HepG2 (cell line): ENCODE measurements at regions not wholly inside any gene's neighbourhood (a gene's known extent, or its start where the extent isn't known, plus 50 kb on each side); places are given as distances from the start of the nearest gene placed in this dataset.

Experiments used
- DPF2 ChIP-seq: sonication (generic); formaldehyde crosslinking; IDR thresholded peaks from 2 replicates; pipeline ENCODE4 v1.4.0; 2020; ENCODE audit warnings: mild to moderate bottlenecking, low read depth, missing genetic modification reagents, borderline replicate concordance
- ERF ChIP-seq: IDR thresholded peaks from 2 replicates; pipeline ENCODE4 v1.6.1; 2018; ENCODE audit warnings: missing biosample characterization, missing genetic modification reagents
- HNRNPUL1 ChIP-seq: fragments of 200-400 bp; formaldehyde crosslinking; IDR thresholded peaks from 2 replicates; pipeline ENCODE4 v1.6.1; 2017; ENCODE audit warnings: low read depth, mild to moderate bottlenecking, low read length, moderate library complexity
- IKZF1 ChIP-seq: fragments of 450-650 bp; IDR thresholded peaks from 2 replicates; pipeline ENCODE4 v1.7.1; 2016
- JDP2 ChIP-seq: sonication (generic); formaldehyde crosslinking; IDR thresholded peaks from 2 replicates; pipeline ENCODE4 v1.8.1; 2022; ENCODE audit warnings: missing genetic modification reagents, borderline replicate concordance
- JUND ChIP-seq: sonication (generic); formaldehyde crosslinking; IDR thresholded peaks from 2 replicates; pipeline ENCODE4 v1.8.0; 2022; ENCODE audit warnings: mild to moderate bottlenecking, missing genetic modification reagents
- KDM6A ChIP-seq: IDR thresholded peaks from 2 replicates; pipeline ENCODE4 v1.6.1; 2016; ENCODE audit warnings: low read depth
- MEIS1 ChIP-seq: sonication (generic); formaldehyde crosslinking; IDR thresholded peaks from 2 replicates; pipeline ENCODE4 v1.9.0; 2021; ENCODE audit warnings: mild to moderate bottlenecking, missing genetic modification reagents, moderate library complexity, borderline replicate concordance
- MXI1 ChIP-seq: IDR thresholded peaks from 3 replicates; pipeline ENCODE4 v1.6.1; 2012; ENCODE audit warnings: low read depth, low read length, inconsistent platforms, borderline replicate concordance
- NFE2 ChIP-seq: sonication (generic); formaldehyde crosslinking; IDR thresholded peaks from 2 replicates; pipeline ENCODE4 v1.4.0; 2020; ENCODE audit warnings: missing genetic modification reagents
- NFKB2 ChIP-seq: sonication (generic); formaldehyde crosslinking; IDR thresholded peaks from 2 replicates; pipeline ENCODE4 v1.4.0; 2020; ENCODE audit warnings: missing genetic modification reagents, borderline replicate concordance
- NR2F1 ChIP-seq, 2 experiments: fragments of 450-650 bp in 1 of 2; formaldehyde crosslinking in 1 of 2; IDR thresholded peaks; 2 replicates each; pipeline versions ENCODE4 v1.5.0 to v1.6.1; 2016 to 2020; ENCODE audit warnings: mild to moderate bottlenecking in 1 of 2, missing compliant biosample characterization in 1 of 2, missing genetic modification reagents in 1 of 2, moderate library complexity in 1 of 2
- PHF5A ChIP-seq: IDR thresholded peaks from one replicate; pipeline ENCODE4 v1.6.1; 2018; ENCODE audit warnings: low read depth, missing genetic modification reagents; ENCODE audit not compliant: unreplicated experiment
- SALL1 ChIP-seq: sonication (generic); formaldehyde crosslinking; IDR thresholded peaks from 2 replicates; pipeline ENCODE4 v1.8.0; 2022; ENCODE audit warnings: mild to moderate bottlenecking, missing genetic modification reagents
- SATB2 ChIP-seq: sonication (generic); formaldehyde crosslinking; IDR thresholded peaks from 2 replicates; pipeline ENCODE4 v1.5.0; 2020; ENCODE audit warnings: missing genetic modification reagents
- SKI ChIP-seq: fragments of 450-650 bp; IDR thresholded peaks from one replicate; pipeline ENCODE4 v1.6.1; 2018; ENCODE audit warnings: mild to moderate bottlenecking; ENCODE audit not compliant: partially characterized antibody
- SSRP1 ChIP-seq: IDR thresholded peaks from 2 replicates; pipeline ENCODE4 v1.6.1; 2016; ENCODE audit warnings: control low read depth
- ZNF230 ChIP-seq: sonication (generic); formaldehyde crosslinking; IDR thresholded peaks from 2 replicates; pipeline ENCODE4 v1.4.0; 2020; ENCODE audit warnings: mild to moderate bottlenecking, missing genetic modification reagents
- ZNF331 ChIP-seq: sonication (generic); formaldehyde crosslinking; IDR thresholded peaks from 2 replicates; pipeline ENCODE4 v1.4.0; 2020; ENCODE audit warnings: missing genetic modification reagents
- ZNF451 ChIP-seq: sonication (generic); formaldehyde crosslinking; IDR thresholded peaks from 2 replicates; pipeline ENCODE4 v1.5.0; 2020; ENCODE audit warnings: mild to moderate bottlenecking, missing genetic modification reagents
- ZNF564 ChIP-seq: sonication (generic); formaldehyde crosslinking; IDR thresholded peaks from 2 replicates; pipeline ENCODE4 v1.8.1; 2023; ENCODE audit warnings: mild to moderate bottlenecking, missing genetic modification reagents
- ZNF781 ChIP-seq: sonication (generic); formaldehyde crosslinking; IDR thresholded peaks from 2 replicates; pipeline ENCODE4 v1.5.1; 2020; ENCODE audit warnings: borderline replicate concordance, mild to moderate bottlenecking, missing genetic modification reagents; ENCODE audit errors: not compliant biosample characterization
- TF ChIP-seq, protein P1 (sequence below): sonication (generic); formaldehyde crosslinking; IDR thresholded peaks from 2 replicates; pipeline ENCODE4 v1.8.1; 2023; ENCODE audit warnings: missing genetic modification reagents, mild to moderate bottlenecking, borderline replicate concordance
- TF ChIP-seq, protein P2 (sequence below): sonication (generic); formaldehyde crosslinking; IDR thresholded peaks from 2 replicates; pipeline ENCODE4 v1.4.0; 2020; ENCODE audit warnings: low read depth, mild to moderate bottlenecking, missing genetic modification reagents
- TF ChIP-seq, protein P3 (sequence below): sonication (generic); formaldehyde crosslinking; IDR thresholded peaks from 2 replicates; pipeline ENCODE4 v1.8.0; 2022; ENCODE audit warnings: mild to moderate bottlenecking, missing genetic modification reagents, borderline replicate concordance
- TF ChIP-seq, protein P4 (sequence below): sonication (generic); formaldehyde crosslinking; IDR thresholded peaks from 2 replicates; pipeline ENCODE4 v1.5.0; 2020; ENCODE audit warnings: missing genetic modification reagents
- TF ChIP-seq, protein P5 (sequence below): sonication (generic); formaldehyde crosslinking; IDR thresholded peaks from 2 replicates; pipeline ENCODE4 v1.5.1; 2020; ENCODE audit warnings: missing genetic modification reagents, mild to moderate bottlenecking, borderline replicate concordance

DNA sequence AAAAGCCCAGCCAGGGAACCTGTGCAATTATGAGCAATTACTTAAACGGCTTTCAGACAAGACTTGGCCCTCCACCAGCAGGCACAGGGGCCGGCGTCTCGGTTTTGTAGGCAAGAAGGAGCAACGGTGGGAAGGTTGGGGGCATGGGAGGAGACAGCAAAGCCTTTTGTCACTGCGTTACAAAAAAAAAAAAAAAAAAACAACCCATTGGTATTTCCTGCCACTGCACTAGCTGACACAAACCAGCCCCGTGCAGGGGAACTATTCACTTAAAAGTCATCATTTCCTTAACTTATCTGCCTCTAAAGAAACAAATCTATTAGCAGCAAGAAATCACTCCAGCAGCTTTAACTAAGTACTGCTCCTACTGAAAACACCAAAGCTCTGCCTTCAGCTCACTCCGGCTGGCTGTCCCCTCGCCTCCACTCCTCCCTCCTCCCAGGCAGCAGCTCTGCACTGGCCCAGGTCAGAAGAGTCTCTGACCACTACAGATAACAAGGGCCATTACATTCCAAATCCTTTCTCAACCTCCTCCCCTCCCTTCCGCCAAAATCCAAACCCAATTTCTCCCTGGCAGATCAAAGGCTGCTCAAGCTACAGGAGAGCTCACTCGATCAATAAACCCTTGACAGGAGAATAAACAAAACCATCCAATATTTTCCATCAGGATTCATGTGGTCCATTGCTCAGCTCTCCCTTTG is 105.2 kb upstream of the CDKN3 start (continued):
- no peak for TF ChIP-seq ZNF451 (CRISPR knock-in tag)
- TF ChIP-seq ZNF230 (CRISPR knock-in tag) = no peak
- TF ChIP-seq MXI1 = no peak
- TF ChIP-seq JUND (CRISPR knock-in tag) = 0 out of 2 replicates have a peak, but pooled peaks have one; percentile 32
- TF ChIP-seq KDM6A = no peak
- peak in 1 of 2 experiments; percentile 31; a peak in 1 of 4 replicates for TF ChIP-seq NR2F1 (CRISPR knock-in tag; IDR thresholded peaks at IDR 0.05)
- no peak for TF ChIP-seq IKZF1
- TF ChIP-seq MEIS1 = peak; percentile 35; the same call in 1 of the 2 replicates
- TF ChIP-seq ZNF564 (CRISPR knock-in tag) = no peak
- TF ChIP-seq PHF5A (CRISPR knock-in tag) = no peak
- TF ChIP-seq NFKB2 = no peak
- TF ChIP-seq, protein P1, sequence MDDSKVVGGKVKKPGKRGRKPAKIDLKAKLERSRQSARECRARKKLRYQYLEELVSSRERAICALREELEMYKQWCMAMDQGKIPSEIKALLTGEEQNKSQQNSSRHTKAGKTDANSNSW (CRISPR knock-in tag) = no peak
- TF ChIP-seq HNRNPUL1 = no peak
- TF ChIP-seq, protein P2, sequence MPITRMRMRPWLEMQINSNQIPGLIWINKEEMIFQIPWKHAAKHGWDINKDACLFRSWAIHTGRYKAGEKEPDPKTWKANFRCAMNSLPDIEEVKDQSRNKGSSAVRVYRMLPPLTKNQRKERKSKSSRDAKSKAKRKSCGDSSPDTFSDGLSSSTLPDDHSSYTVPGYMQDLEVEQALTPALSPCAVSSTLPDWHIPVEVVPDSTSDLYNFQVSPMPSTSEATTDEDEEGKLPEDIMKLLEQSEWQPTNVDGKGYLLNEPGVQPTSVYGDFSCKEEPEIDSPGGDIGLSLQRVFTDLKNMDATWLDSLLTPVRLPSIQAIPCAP (CRISPR knock-in tag) = no peak
- no peak for TF ChIP-seq SATB2 (CRISPR knock-in tag)
- TF ChIP-seq ERF (CRISPR knock-in tag) = peak; percentile 82
- TF ChIP-seq NFE2 (CRISPR knock-in tag) = no peak
- peak; percentile 83 for TF ChIP-seq ZNF331 (CRISPR knock-in tag)
- peak; percentile 52 for TF ChIP-seq SKI
- TF ChIP-seq, protein P3, sequence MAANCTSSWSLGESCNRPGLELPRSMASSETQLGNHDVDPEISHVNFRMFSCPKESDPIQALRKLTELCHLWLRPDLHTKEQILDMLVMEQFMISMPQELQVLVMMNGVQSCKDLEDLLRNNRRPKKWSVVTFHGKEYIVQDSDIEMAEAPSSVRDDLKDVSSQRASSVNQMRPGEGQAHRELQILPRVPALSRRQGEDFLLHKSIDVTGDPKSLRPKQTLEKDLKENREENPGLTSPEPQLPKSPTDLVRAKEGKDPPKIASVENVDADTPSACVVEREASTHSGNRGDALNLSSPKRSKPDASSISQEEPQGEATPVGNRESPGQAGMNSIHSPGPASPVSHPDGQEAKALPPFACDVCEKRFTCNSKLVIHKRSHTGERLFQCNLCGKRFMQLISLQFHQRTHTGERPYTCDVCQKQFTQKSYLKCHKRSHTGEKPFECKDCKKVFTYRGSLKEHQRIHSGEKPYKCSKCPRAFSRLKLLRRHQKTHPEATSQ (CRISPR knock-in tag) = peak; percentile 52; the same call in 1 of the 2 replicates
- TF ChIP-seq SALL1 (CRISPR knock-in tag) = peak; percentile 90
- TF ChIP-seq DPF2 = peak; percentile 91
- no peak for TF ChIP-seq JDP2 (CRISPR knock-in tag)
- TF ChIP-seq, protein P4, sequence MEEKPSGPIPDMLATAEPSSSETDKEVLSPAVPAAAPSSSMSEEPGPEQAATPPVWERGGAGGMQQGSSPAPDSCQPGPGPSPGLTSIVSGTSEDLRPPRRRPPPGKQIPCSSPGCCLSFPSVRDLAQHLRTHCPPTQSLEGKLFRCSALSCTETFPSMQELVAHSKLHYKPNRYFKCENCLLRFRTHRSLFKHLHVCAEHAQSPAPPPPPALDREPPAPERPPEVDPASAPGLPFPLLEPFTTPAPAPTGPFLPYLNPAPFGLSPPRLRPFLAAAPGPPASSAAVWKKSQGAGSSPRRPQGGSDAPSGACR (CRISPR knock-in tag) = no peak
- TF ChIP-seq ZNF781 (CRISPR knock-in tag) = peak; percentile 59
- TF ChIP-seq, protein P5, sequence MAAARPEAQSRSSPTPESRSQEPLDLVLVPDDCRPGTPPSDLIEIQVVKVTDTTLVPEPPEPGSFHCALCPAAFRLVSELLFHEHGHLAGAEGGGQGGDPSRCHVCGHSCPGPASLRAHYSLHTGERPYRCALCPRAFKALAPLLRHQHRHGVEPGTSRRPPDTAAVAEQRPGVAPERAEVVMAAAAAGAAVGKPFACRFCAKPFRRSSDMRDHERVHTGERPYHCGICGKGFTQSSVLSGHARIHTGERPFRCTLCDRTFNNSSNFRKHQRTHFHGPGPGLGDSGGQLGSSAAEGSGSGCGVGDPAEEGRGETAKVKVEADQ (CRISPR knock-in tag) = no peak
- no peak for TF ChIP-seq SSRP1 (CRISPR knock-in tag)
